WTC11 (cell line): ENCODE measurements at regions not wholly inside any gene's neighbourhood (a gene's known extent, or its start where the extent isn't known, plus 50 kb on each side); places are given as distances from the start of the nearest gene placed in this dataset.

Experiments used
- CTCF ChIP-seq: fragments of 200-600 bp; IDR thresholded peaks from 2 replicates; pipeline ENCODE4 v1.8.0; 2022; ENCODE audit warnings: antibody characterized with exemption
- GABPB1 ChIP-seq: sonication (generic); formaldehyde crosslinking; IDR thresholded peaks from 2 replicates; pipeline ENCODE4 v1.8.1; 2023; ENCODE audit warnings: mild to moderate bottlenecking, missing genetic modification reagents
- MAX ChIP-seq: sonication (generic); formaldehyde crosslinking; IDR thresholded peaks from 2 replicates; pipeline ENCODE4 v1.8.0; 2022; ENCODE audit warnings: mild to moderate bottlenecking, missing genetic modification reagents
- NR2C2 ChIP-seq: sonication (generic); formaldehyde crosslinking; IDR thresholded peaks from 2 replicates; pipeline ENCODE4 v1.8.0; 2022; ENCODE audit warnings: mild to moderate bottlenecking, missing genetic modification reagents
- SMAD3 ChIP-seq: sonication (generic); formaldehyde crosslinking; IDR thresholded peaks from 2 replicates; pipeline ENCODE4 v1.8.0; 2022; ENCODE audit warnings: missing genetic modification reagents, mild to moderate bottlenecking, borderline replicate concordance
- STAT6 ChIP-seq: sonication (generic); formaldehyde crosslinking; conservative IDR thresholded peaks from 2 replicates; pipeline ENCODE4 v1.8.1; 2023; ENCODE audit warnings: mild to moderate bottlenecking, low read depth, missing genetic modification reagents, moderate library complexity
- ZMAT4 ChIP-seq: fragments of 250-450 bp; sonication (Bioruptor Pico); IDR thresholded peaks from 2 replicates; pipeline ENCODE4 v1.9.0; 2021; ENCODE audit warnings: mild to moderate bottlenecking
- ZNF121 ChIP-seq: sonication (generic); formaldehyde crosslinking; IDR thresholded peaks from 2 replicates; pipeline ENCODE4 v1.8.0; 2023; ENCODE audit warnings: missing genetic modification reagents
- ZNF532 ChIP-seq: fragments of 250-450 bp; sonication (Bioruptor Pico); IDR thresholded peaks from 2 replicates; pipeline ENCODE4 v1.9.0; 2021; ENCODE audit warnings: mild to moderate bottlenecking, borderline replicate concordance

- no peak for TF ChIP-seq STAT6 (CRISPR knock-in tag)
- TF ChIP-seq SMAD3 (CRISPR knock-in tag), result no peak
- no peak for TF ChIP-seq GABPB1 (CRISPR knock-in tag)
- TF ChIP-seq CTCF, result no peak
- no peak for TF ChIP-seq ZNF121 (CRISPR knock-in tag)
- no peak for TF ChIP-seq NR2C2 (CRISPR knock-in tag)
- no peak for TF ChIP-seq ZMAT4 (CRISPR knock-in tag)
- TF ChIP-seq ZNF532, result no peak
- no peak for TF ChIP-seq MAX (CRISPR knock-in tag)
Observed at GRCh38 chr5:68352166-68352565, 136.6 kb downstream of the PIK3R1 start.
